ENCODE measurements at regions not wholly inside any gene's neighbourhood (a gene's known extent, or its start where the extent isn't known, plus 50 kb on each side); places are given as distances from the start of the nearest gene placed in this dataset.
A peak's percentile ranks its signal among the peaks of the same experiment; 100 is the strongest.
"Not testable (repeated sequence)": the region's sequence is repeated elsewhere in the genome, so short reads cannot be mapped to it uniquely, and the experiment has no call there.

- in situ Hi-C loops (cut with MboI; ENCODE audit: low pct_unique_long_range_greater_than_20kb in 2 of 9, low sequenced_read_pairs in 9 of 9, unreplicated experiment in 9 of 9), result no loop called here
- 11 to 97% (median 83%) methylated on average over 2 to 3 of the region's 3 CpGs for WGBS, 10 experiments
- no peak overlapping the region for H3K4me3 ChIP-seq
- ATAC-seq (replicated peaks in 6 of 8), result no peak
- no peak overlapping the region for H3K27ac ChIP-seq
- no peaks in the 10 kb centered on the region for H3K4me1 ChIP-seq (replicated peaks in 1 of 2)
Measured at GRCh38 chr13:87287721-87288120, 383.4 kb upstream of the SLITRK5 start.

DNA sequence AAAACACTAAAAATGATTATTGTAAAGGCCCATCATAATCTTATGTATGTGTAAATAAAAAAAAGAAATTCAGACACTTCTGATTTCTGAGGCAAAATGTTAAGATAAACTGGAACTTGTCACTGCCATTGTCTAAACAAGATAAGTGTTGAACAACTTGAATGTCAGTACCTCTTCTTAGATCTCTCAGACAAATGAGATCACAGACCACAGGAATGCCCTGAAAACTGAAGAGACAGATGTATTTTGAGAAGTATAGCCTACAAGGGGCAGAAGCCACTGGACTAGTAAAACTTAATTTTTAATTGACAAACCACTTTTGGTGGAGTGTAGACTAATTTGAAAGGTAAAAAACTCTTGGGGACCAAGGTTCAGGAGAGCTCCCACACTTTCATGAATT is 375.5 kb upstream of the SLITRK5 start:
- Histone ChIP-seq H3K4me3 (no peak overlapping the region), H3K27ac (no peak overlapping the region), H3K4me1 (replicated peaks in 1 of 2) (no peaks in the 10 kb centered on the region)
- ATAC-seq (replicated peaks in 6 of 8), result no peak
- in situ Hi-C loops (cut with MboI; ENCODE audit: low pct_unique_long_range_greater_than_20kb in 2 of 9, low sequenced_read_pairs in 9 of 9, unreplicated experiment in 9 of 9), result no loop called here

DNA sequence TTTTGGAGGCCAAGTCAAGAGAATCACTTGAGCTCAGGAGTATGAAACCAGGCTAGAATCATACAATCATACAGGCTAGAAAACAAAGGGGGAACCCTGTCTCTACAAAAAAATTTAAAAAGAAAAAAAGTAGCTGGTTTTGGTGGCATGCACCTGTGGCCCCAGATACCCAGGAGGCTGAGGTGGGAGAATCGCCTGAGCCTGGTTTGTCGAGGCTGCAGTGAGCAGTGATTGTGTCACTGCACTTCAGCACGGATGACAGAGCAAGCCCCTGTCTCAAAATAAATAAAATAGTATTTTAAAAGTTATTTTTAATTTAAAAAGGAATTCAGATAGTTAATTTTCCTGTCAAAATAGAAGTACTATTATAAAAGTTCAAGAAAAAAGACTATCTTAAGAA is 369.1 kb upstream of the SLITRK5 start:
- no peak for ATAC-seq (replicated peaks in 6 of 8)
- Histone ChIP-seq H3K27ac (no peak overlapping the region), H3K4me3 (no peak overlapping the region), H3K4me1 (replicated peaks in 1 of 2) (no peaks in the 10 kb centered on the region)
- in situ Hi-C loops (cut with MboI; ENCODE audit: low pct_unique_long_range_greater_than_20kb in 2 of 9, low sequenced_read_pairs in 9 of 9, unreplicated experiment in 9 of 9), result no loop called here
- WGBS, 10 experiments, result 4 to 87% (median 65%) methylated on average over 2 to 3 of the region's 3 CpGs; no CpG with 5 or more reads in 3 of the 10 experiments

- Histone ChIP-seq H3K27ac (no peak overlapping the region), H3K4me3 (no peak overlapping the region), H3K4me1 (replicated peaks in 1 of 2) (no peaks in the 10 kb centered on the region)
- in situ Hi-C loops (cut with MboI; ENCODE audit: low pct_unique_long_range_greater_than_20kb in 2 of 9, low sequenced_read_pairs in 9 of 9, unreplicated experiment in 9 of 9), result no loop called here
- peak in 2 of 8 experiments; percentile 13 to 19 for ATAC-seq (replicated peaks in 6 of 8)
- WGBS, 10 experiments, result 0 to 100% (median 80%) methylated on average over 1 of the region's 1 CpG; no CpG with 5 or more reads in 4 of the 10 experiments
Measured at GRCh38 chr13:87302931-87303330, 368.2 kb upstream of the SLITRK5 start.

- no peak for ATAC-seq (replicated peaks in 6 of 8)
- no peak overlapping the region for H3K27ac ChIP-seq
- peaks cover 0 to under 1% of the 10 kb centered on the region in 2 donors for H3K4me1 ChIP-seq (replicated peaks in 1 of 2)
- in situ Hi-C loops (cut with MboI; ENCODE audit: low pct_unique_long_range_greater_than_20kb in 2 of 9, low sequenced_read_pairs in 9 of 9, unreplicated experiment in 9 of 9), result no loop called here
- 17 to 100% (median 85%) methylated on average over 1 to 2 of the region's 2 CpGs; no CpG with 5 or more reads in 4 of the 10 experiments for WGBS, 10 experiments
- no peak overlapping the region for H3K4me3 ChIP-seq
Measured at GRCh38 chr13:87311165-87311564, 360.0 kb upstream of the SLITRK5 start.

GRCh38 chr13:87314822-87315221 is 356.3 kb upstream of the SLITRK5 start:
- in situ Hi-C loops (cut with MboI; ENCODE audit: low pct_unique_long_range_greater_than_20kb in 2 of 9, low sequenced_read_pairs in 9 of 9, unreplicated experiment in 9 of 9), result no loop called here
- ATAC-seq (replicated peaks in 6 of 8), result no peak

DNA sequence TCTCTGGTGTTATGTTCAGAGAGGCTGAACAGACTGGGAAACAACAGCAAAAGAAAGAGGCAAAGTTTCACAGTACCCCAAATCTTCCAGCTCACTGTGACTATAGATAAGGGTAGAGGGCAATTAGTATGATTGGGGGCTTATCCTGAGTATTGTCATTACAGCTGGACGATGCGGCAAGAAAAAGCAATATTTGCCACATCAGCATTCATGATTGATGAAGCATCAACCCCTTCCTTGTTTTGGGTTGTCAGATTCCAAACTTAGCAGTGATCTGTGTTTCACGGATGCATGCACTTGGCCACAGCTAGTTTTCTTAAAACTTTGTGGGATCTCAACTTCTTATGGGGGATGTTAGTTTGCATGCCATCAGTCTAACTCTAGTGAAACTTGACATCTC is 348.8 kb upstream of the SLITRK5 start:
- no peak for ATAC-seq (replicated peaks in 6 of 8)
- Histone ChIP-seq H3K4me1 (replicated peaks in 1 of 2) (no peaks in the 10 kb centered on the region), H3K4me3 (no peak overlapping the region), H3K27ac (no peak overlapping the region)
- WGBS, 10 experiments, result 37 to 100% (median 85%) methylated on average over 1 to 3 of the region's 3 CpGs; no CpG with 5 or more reads in 2 of the 10 experiments
- in situ Hi-C loops (cut with MboI; ENCODE audit: low pct_unique_long_range_greater_than_20kb in 2 of 9, low sequenced_read_pairs in 9 of 9, unreplicated experiment in 9 of 9), result no loop called here

More at GRCh38 chr13:87314822-87315221, 356.3 kb upstream of the SLITRK5 start:
- Histone ChIP-seq H3K4me3 (no peak overlapping the region), H3K27ac (no peak overlapping the region), H3K4me1 (replicated peaks in 1 of 2) (peaks cover 2 to 7% of the 10 kb centered on the region in 2 donors)
- 0 to 100% (median 78%) methylated on average over 1 of the region's 1 CpG; no CpG with 5 or more reads in 3 of the 10 experiments for WGBS, 10 experiments

GRCh38 chr13:87324558-87324957 is 346.6 kb upstream of the SLITRK5 start:
- Histone ChIP-seq H3K4me3 (no peak overlapping the region), H3K27ac (no peak overlapping the region), H3K4me1 (replicated peaks in 1 of 2) (no peaks in the 10 kb centered on the region)
- in situ Hi-C loops (cut with MboI; ENCODE audit: low pct_unique_long_range_greater_than_20kb in 2 of 9, low sequenced_read_pairs in 9 of 9, unreplicated experiment in 9 of 9), result no loop called here
- no peak for ATAC-seq (replicated peaks in 6 of 8)
- 13 to 100% (median 90%) methylated on average over 2 to 3 of the region's 3 CpGs for WGBS, 10 experiments

DNA sequence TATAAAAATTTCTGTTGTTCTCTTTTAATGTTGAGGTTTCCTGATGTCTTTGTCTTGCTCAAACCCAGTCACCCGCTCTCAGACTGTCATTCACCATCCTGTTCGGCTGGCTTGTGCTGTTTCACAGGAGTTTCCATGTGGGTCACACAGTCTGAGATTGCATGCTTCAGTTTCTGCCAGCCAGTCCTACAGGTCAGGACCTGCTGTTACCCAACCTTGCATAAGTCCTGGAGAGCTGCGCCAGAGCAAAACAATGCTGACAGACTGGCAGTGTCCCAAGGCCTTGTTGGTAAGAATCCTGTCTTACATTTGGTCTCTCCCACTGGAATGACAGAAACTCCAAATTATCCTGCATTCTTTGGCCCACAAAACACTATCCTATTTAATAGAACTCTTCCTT is 340.0 kb upstream of the SLITRK5 start:
- Histone ChIP-seq H3K27ac (no peak overlapping the region), H3K4me1 (replicated peaks in 1 of 2) (no peaks in the 10 kb centered on the region), H3K4me3 (no peak overlapping the region)
- 0 to 100% (median 63%) methylated on average over 1 to 3 of the region's 3 CpGs; no CpG with 5 or more reads in 3 of the 10 experiments for WGBS, 10 experiments
- in situ Hi-C loops (cut with MboI; ENCODE audit: low pct_unique_long_range_greater_than_20kb in 2 of 9, low sequenced_read_pairs in 9 of 9, unreplicated experiment in 9 of 9), result no loop called here
- ATAC-seq (replicated peaks in 6 of 8), result peak in 5 of 8 experiments; percentile 16 to 57 (median 38)

DNA sequence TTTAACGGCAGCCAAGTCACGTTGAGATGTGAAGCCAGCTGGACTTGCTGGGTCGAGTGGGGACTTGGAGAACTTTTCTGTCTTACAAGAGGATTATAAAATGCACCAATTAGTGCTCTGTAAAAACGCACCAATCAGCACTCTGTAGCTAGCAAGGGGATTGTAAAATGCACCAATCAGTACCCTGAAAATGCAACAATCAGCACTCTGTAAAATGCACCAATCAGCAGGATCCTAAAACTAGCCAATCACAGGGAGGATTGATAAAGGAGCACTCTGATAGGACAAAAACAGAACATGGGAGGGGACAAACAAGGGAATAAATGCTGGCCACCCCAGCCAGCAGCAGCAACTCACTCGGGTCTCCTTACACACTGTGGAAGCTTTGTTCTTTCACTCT is 337.6 kb upstream of the SLITRK5 start:
- H3K27ac ChIP-seq, result no peak overlapping the region
- 0 to 100% (median 80%) methylated on average over 2 to 5 of the region's 5 CpGs; no CpG with 5 or more reads in 2 of the 10 experiments for WGBS, 10 experiments
- no peak overlapping the region for H3K4me3 ChIP-seq
- in situ Hi-C loops (cut with MboI; ENCODE audit: low pct_unique_long_range_greater_than_20kb in 2 of 9, low sequenced_read_pairs in 9 of 9, unreplicated experiment in 9 of 9), result no loop called here
- no peak for ATAC-seq (replicated peaks in 6 of 8)
- no peaks in the 10 kb centered on the region for H3K4me1 ChIP-seq (replicated peaks in 1 of 2)

DNA sequence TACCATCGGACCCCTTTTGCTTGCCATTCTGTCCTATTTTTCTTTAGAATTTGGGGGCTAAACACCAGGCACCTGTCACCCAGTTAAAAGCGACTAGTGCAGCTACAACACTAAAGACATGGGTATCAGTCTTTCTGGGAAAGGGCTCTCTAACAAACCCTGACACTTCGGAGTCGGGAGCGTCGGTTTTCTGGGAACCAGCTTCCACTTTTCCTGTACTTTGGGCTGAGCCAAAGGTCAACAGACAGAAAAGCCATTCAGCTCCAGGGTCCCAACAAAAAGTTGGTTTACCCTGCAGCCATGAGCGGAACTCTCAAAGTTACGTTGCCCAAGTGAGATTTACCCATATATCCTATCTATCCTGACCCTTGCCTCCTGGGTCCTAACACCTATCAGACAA is 337.0 kb upstream of the SLITRK5 start:
- in situ Hi-C loops (cut with MboI; ENCODE audit: low pct_unique_long_range_greater_than_20kb in 2 of 9, low sequenced_read_pairs in 9 of 9, unreplicated experiment in 9 of 9), result no loop called here
- no peak for ATAC-seq (replicated peaks in 6 of 8)
- Histone ChIP-seq H3K4me1 (replicated peaks in 1 of 2) (no peaks in the 10 kb centered on the region), H3K4me3 (no peak overlapping the region), H3K27ac (no peak overlapping the region)
- WGBS, 10 experiments, result 17 to 100% (median 82%) methylated on average over 1 to 8 of the region's 8 CpGs; no CpG with 5 or more reads in 1 of the 10 experiments

GRCh38 chr13:87336346-87336889 is 334.8 kb upstream of the SLITRK5 start:
- ATAC-seq (replicated peaks in 6 of 8); H3K4me3 ChIP-seq; H3K4me1 ChIP-seq (replicated peaks in 1 of 2); H3K27ac ChIP-seq; in situ Hi-C loops (cut with MboI; ENCODE audit: low pct_unique_long_range_greater_than_20kb in 2 of 9, low sequenced_read_pairs in 9 of 9, unreplicated experiment in 9 of 9): not testable (repeated sequence)
- WGBS, 10 experiments, result 39 to 93% (median 81%) methylated on average over 1 to 6 of the region's 8 CpGs; no CpG with 5 or more reads in 2 of the 10 experiments

GRCh38 chr13:87344176-87344575 is 327.0 kb upstream of the SLITRK5 start:
- no peaks in the 10 kb centered on the region for H3K4me1 ChIP-seq (replicated peaks in 1 of 2)
- in situ Hi-C loops (cut with MboI; ENCODE audit: low pct_unique_long_range_greater_than_20kb in 2 of 9, low sequenced_read_pairs in 9 of 9, unreplicated experiment in 9 of 9), result no loop called here
- no peak overlapping the region for H3K27ac ChIP-seq
- ATAC-seq (replicated peaks in 6 of 8), result no peak
- 0 to 100% (median 78%) methylated on average over 1 to 2 of the region's 2 CpGs for WGBS, 10 experiments
- H3K4me3 ChIP-seq, result no peak overlapping the region

- no peak overlapping the region for H3K27ac ChIP-seq
- in situ Hi-C loops (cut with MboI; ENCODE audit: low pct_unique_long_range_greater_than_20kb in 2 of 9, low sequenced_read_pairs in 9 of 9, unreplicated experiment in 9 of 9), result no loop called here
- 16 to 100% (median 72%) methylated on average over 2 to 6 of the region's 6 CpGs; no CpG with 5 or more reads in 4 of the 10 experiments for WGBS, 10 experiments
- no peak overlapping the region for H3K4me3 ChIP-seq
- no peaks in the 10 kb centered on the region for H3K4me1 ChIP-seq (replicated peaks in 1 of 2)
- ATAC-seq (replicated peaks in 6 of 8), result no peak
Measured at GRCh38 chr13:87355451-87355850, 315.7 kb upstream of the SLITRK5 start.
